Left hindlimb (tissue), 1 donor: ENCODE measurements at regions not wholly inside any gene's neighbourhood (a gene's known extent, or its start where the extent isn't known, plus 50 kb on each side); places are given as distances from the start of the nearest gene placed in this dataset.

ENCODE experiments used
- DNase-seq: peaks from one replicate; pipeline ENCODE4 v3.0.0-alpha.2; 2018

GRCh38 chr12:60052483-60052882, 456.7 kb downstream of the SLC16A7 start:
- no peak for DNase-seq

- DNase-seq = no peak
Observed at GRCh38 chr12:60059180-60059579, 463.4 kb downstream of the SLC16A7 start.

DNA sequence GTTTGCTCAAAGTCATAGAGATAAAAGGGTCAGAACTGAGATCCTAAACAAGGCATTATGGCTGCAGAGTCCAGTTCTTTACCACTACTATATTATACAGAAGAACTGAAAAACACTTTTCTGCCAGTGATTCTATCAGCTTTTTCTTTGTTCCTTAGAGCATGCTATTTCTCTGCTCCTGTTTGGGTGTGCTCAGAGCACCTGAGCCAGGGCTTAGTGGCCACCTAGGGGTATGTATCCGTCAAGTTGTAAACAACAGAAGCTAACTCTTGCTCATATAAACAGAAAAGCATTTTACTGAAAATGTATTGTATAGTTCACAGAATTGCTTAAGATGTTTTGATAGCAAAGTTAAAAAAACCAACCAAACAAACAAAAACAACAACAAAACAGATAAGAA, 470.8 kb downstream of the SLC16A7 start:
- DNase-seq = no peak

DNA sequence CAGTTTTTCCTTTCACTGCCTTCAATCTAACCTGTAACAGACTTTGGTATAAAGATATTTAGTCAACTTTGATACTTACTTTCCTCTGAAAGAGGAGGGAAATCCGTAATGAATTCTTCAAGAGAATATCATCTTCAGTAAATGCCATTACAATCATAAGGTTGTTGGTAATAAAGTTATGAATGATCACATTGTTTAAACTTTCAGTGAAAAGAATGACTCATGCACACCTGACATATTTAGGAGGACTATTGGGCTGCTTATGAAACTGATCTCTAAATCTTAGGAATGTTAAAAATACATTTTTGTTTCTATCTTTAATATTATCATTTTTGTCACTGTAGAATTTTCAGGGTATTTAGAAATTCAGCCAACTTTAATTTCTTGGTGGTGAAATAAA, 474.7 kb downstream of the SLC16A7 start:
- DNase-seq = no peak

GRCh38 chr12:60071759-60072191, 475.9 kb downstream of the SLC16A7 start:
- DNase-seq = no peak

GRCh38 chr12:60072911-60073310, 477.1 kb downstream of the SLC16A7 start:
- DNase-seq = no peak

DNA sequence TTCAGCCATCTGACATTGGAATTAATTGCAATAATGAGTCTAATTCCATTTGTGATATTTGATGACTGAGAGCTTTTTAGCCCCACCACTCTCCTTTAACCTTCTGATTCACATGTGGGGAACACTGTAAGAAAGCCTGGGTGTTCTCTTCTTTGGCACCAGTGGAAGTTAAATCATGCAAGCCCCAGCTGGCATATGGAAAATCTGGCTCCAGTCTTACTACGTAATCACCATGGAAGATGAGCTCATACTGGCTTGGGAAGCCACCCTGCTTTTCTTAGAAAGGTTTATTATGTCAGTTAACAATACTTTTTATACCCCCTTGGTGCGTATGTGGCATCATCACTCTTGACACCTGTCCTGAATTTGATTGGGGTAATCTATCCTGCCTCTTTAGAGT, 479.3 kb downstream of the SLC16A7 start:
- DNase-seq = no peak

DNA sequence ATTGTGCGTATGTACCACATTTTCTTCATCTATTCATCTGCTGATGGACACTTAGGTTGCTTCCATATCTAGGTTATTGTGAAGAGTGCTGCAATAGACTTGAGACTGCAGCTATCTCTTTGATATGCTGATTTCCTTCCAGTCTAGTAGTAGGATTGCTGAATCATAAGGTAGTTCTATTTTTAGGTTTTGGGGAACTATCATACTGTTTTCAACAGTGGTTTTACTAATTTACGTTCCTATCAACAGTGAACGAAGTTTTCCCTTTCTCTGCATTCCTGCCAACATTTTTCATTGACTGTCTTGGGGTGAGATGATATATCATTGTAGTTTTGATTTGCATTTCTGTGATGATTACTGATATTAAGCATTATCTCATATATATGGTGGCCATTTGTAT, 482.2 kb downstream of the SLC16A7 start:
- DNase-seq = no peak

DNA sequence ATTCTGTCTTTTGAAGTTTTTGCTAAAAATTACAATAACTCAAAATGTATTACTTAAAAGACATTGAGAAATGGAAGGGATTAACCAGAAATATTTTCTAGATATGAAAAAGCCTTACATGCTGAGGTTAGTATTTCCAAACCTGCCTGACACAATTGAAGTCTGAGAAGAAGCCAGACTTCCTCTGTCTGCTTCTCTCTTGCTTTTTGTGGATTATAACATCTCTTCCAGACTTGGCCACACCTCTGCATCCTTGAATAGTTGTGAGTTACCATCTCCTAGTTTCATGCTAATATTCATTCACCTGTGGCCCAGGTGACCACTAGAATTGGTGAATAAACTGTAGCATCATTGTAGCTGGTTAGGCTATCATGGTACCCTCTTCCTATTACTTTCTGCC, 497.6 kb downstream of the SLC16A7 start:
- no peak for DNase-seq

DNA sequence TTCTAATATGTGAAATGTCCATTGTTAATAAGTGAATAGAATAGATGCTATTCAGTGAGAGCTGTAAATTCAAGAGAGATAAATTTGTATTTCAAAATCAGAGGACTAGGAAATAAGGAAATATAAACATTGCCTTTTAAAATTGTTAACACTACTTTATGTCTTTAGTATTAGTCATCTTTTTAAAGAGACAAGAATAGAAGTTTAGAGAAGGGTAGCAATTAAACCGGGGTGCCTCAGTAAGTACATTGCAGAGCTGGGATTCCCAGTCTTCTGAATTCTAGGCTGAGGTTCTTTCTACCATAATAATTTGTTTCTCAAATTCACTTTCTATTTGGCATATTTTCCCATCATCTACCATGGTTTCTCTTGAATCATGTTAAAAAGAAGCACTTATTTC, 498.6 kb downstream of the SLC16A7 start:
- DNase-seq = no peak

- DNase-seq = no peak
Observed at GRCh38 chr12:60096727-60097126, 500.9 kb downstream of the SLC16A7 start.

DNA sequence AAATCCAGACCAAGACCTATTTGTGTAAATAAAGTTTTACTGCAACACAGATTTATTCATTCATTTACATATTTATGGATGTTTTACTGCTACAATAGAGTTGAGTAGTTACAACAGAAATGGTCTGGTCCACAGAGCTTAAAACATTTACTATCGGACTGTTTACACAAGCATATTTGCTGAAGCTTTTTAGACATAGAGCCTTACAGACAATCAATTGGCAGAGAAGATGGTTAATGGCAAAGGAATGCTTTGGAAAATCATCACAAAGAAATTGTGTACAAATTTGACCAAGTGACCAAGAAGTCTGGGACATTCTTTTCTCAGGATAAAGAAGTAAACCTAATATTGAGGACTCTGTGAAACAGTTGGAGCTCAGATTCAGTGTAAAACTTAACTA, 504.3 kb downstream of the SLC16A7 start:
- DNase-seq = no peak

DNA sequence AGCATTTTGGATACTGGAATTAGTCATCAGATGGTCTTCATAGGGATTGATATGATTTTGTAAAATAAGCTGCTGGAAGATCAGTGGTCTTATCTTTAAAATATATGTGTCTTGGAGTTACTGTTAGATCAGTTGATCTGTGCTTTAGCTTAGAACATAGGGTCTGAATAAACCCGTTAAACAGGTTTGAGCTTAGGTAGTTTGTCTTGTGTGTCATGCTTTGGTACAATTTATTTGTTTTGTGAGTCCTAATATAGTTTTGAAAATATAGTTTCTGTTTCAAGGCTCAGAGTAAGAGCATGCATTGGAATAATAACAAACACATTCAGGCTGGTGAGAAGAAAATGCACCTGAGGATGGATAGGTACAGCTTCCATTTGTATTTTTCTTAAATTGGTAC, 505.0 kb downstream of the SLC16A7 start:
- DNase-seq = no peak

DNA sequence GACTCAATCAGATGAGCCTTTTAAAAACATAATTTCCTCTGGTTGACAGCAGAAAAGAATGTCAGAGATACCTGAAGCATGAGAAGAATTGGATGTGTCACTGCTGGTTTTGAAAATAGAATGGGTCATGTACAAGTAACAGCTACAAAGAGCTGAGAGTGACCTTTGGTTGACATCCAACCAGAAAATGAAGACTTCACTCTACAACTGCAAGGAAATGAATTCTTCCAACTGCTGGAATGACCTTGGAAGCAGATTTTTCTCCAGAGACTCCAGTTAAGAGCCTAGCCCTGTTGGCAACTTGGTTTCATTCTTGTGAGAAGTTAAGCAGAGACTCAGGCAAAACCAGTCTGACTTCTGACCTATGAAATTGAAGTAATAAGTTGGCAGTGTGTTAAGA, 505.9 kb downstream of the SLC16A7 start:
- no peak for DNase-seq

DNA sequence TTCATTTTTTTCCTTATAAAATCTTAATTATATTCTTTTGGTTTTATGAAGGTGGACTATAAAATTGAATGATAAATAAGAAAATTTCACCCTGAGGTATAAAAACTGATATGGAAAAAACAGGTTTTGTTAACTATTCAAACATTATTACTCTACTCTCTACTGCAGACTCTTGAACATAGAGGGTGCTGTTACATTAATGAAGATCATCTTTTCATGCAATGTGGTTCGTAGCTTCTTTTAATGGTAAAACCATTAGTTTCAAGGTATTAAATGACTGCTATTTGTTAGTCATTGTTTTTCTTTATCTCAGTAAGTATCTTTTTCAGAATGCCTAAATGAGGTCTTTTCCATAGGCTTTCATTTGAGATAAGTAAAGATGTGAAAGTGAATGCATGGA, 510.4 kb downstream of the SLC16A7 start:
- DNase-seq = no peak

GRCh38 chr12:60107992-60108391, 512.2 kb downstream of the SLC16A7 start:
- DNase-seq = no peak

DNA sequence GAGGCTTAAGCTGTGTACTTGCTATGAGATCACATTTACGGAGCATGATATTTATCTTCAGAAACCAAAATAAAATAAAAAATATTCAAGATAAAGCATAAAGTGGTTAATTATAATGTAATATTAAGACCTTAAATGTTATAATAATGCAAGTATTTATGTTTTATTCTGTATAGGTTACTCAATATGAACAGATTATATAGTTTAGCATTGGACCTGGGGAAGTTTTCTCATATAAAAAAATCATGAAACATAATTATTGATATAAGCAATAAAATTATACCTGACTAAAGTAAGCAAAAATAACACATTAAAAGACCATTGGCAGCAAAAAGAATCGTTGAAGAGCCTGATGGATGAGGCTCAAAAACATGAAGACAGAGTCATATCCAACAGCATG, 516.2 kb downstream of the SLC16A7 start:
- no peak for DNase-seq

DNA sequence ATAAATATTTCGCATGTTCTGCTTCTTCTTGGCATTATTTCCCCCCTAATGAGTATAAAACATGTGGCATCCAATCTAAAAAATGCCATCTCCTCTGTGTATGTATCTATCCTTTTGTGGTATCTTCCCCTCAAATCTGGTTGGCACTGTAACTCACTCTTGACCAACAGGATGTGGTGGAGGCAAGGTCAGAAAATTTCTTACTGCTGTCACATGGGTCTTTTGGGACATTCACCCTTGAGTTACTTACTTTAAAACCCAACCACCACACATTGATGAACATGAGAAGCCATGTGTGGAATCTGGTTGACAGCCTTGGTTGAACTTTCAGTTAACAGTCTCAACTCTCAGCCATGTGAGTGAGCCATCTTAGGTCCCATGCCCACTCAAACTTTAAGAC, 516.9 kb downstream of the SLC16A7 start:
- no peak for DNase-seq

GRCh38 chr12:60114169-60114568, 518.3 kb downstream of the SLC16A7 start:
- no peak for DNase-seq

DNA sequence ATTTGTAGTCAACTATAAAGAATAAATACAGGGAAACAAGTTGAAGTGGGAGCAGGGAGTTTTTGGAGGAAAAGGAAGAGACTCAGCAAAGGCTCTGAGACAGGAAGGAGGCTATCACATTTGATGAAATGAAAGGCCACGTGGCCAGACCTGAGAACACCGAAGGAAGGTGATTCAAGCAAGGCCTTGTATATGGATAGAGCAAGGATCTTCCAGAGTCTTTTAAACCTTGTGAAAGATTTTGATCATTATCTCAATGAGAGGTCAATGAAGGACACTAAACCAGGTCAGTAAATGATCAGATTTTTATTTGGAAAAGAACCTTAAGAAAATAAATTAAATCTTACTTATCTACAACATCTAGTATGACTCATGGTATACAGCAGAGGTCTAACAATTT, 523.5 kb downstream of the SLC16A7 start:
- DNase-seq = no peak

GRCh38 chr12:60120199-60120598, 524.4 kb downstream of the SLC16A7 start:
- no peak for DNase-seq

GRCh38 chr12:60123557-60123956, 527.7 kb downstream of the SLC16A7 start:
- DNase-seq = no peak

DNA sequence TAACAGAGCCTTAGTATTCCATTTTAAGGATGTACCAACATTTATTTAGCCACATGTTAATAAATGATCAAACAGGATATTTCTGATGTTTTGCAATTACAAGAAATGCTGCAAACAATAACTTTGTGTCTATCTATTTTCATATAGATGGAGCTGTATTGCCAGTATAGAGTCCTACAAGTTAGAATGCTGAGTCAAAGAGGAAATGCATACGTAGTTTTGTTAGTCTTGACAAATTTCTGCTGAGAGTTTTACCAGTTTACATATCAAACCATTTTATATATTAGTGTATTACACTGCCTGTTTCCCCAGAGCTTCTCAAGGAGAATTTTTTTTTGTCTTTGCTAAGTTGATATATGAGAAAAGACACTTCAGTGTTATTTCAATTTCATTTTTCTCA, 541.7 kb downstream of the SLC16A7 start:
- DNase-seq = no peak

DNA sequence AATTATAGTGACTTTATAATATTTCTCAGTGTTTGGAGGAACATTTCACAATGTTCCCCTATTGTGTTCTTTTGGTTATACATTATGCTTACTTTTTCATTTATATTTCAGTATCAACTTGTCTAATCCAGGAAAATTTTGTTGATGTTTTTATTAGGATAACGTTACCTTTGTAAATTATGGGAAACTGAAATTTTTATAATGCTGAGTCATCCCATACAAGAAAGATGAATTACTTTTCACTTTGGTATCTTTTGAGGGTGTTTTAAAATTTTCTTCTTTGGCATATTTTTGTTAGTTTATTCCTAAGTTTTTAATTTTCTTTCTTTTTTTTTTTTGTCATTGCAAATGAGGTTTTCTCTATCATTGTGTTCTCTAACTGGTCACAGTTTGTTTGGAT, 542.7 kb downstream of the SLC16A7 start:
- no peak for DNase-seq

DNA sequence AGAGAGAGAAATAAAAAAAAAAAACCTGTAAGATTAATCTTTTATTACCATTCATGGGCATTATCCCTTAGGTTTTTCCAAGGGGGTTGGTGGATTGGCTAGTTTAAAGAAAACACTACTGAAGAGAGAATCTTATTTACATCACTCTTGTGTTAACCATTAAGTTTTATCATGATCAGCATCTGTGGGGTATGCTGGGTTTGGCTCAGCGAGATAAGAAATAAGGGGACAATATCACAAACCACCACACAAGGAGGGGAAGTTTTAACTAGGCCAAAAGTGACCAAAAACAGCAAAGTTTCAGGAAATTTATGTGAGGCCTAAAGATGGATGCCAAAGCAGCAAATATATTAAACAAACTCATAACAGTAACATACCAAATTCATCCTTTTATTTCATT, 548.6 kb downstream of the SLC16A7 start:
- DNase-seq = no peak

DNA sequence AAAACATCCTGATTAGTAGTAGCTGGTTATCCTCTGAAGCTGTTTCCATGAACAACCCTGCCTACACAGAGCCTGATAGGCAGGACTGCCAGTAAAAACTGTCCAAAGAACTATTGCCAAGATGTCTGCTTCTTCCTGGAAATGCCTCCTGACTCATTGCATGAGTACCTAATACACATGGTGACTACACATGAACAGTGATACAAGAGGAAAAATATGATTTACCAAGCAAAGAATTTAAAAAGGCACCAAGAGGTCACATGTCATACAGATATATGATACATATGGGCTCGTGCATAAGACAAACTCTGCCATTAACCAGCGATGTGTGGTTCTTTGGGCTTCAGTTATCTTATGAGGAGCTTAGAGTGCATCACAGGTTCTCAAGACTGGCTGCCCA, 552.3 kb downstream of the SLC16A7 start:
- no peak for DNase-seq
